ENCODE measurements at regions not wholly inside any gene's neighbourhood (a gene's known extent, or its start where the extent isn't known, plus 50 kb on each side); places are given as distances from the start of the nearest gene placed in this dataset.

DNA sequence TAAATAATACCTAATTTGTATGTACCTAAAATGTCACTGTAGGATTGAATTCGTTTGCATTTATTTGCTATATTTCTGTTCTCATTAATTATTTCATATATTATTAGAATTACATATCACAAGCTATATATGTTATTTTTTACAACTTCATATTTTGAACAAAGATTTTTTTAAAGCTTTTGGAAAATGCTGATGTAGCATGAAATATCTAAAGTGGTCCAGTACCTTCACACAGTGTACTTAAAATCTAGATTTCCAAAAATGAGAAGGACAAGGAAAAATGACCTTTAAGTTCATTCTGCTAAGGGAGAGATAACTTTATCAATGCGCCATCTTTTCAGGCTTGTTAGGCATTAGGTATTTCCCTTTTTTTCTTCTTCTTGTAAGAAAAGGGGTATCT, 71.8 kb downstream of the LARP7 start:
- H2AFZ ChIP-seq (ENCODE audit: low read length) = no peak overlapping the region
- H3K4me2 ChIP-seq (ENCODE audit: low read depth, low read length, poor library complexity, severe bottlenecking) = no peak overlapping the region
- no peaks in the 10 kb centered on the region for H3K9me3 ChIP-seq (ENCODE audit: insufficient read depth, low read depth, low read length)
- H3K4me1 ChIP-seq (ENCODE audit: insufficient read depth, low read length, poor library complexity, severe bottlenecking) = no peaks in the 10 kb centered on the region
- H4K20me1 ChIP-seq (ENCODE audit: insufficient read depth, low read length, poor library complexity, severe bottlenecking) = no peaks in the 10 kb centered on the region
- no peaks in the 10 kb centered on the region for H3K36me3 ChIP-seq (ENCODE audit: insufficient read depth, low read length)
- no peak overlapping the region for H3K4me3 ChIP-seq (ENCODE audit: low read length, poor library complexity, severe bottlenecking)
- H3K9me2 ChIP-seq (replicated peaks; ENCODE audit: low read depth, low read length) = no peaks in the 10 kb centered on the region
- TF ChIP-seq CTCF (conservative IDR thresholded peaks at IDR 0.05; ENCODE audit: low read length) = no peak
- no peak for TF ChIP-seq EZH2phosphoT487 (IDR thresholded peaks at IDR 0.05; ENCODE audit: borderline replicate concordance)
- H3K79me2 ChIP-seq (ENCODE audit: insufficient read depth, low read length) = no peaks in the 10 kb centered on the region
- no peaks in the 10 kb centered on the region for H3F3A ChIP-seq (ENCODE audit: low read depth)
- no peaks in the 10 kb centered on the region for H3K27me3 ChIP-seq (ENCODE audit: insufficient read depth, low read length, poor library complexity, severe bottlenecking)
- H3K9ac ChIP-seq (ENCODE audit: low read depth, low read length, poor library complexity, severe bottlenecking) = no peak overlapping the region

DNA sequence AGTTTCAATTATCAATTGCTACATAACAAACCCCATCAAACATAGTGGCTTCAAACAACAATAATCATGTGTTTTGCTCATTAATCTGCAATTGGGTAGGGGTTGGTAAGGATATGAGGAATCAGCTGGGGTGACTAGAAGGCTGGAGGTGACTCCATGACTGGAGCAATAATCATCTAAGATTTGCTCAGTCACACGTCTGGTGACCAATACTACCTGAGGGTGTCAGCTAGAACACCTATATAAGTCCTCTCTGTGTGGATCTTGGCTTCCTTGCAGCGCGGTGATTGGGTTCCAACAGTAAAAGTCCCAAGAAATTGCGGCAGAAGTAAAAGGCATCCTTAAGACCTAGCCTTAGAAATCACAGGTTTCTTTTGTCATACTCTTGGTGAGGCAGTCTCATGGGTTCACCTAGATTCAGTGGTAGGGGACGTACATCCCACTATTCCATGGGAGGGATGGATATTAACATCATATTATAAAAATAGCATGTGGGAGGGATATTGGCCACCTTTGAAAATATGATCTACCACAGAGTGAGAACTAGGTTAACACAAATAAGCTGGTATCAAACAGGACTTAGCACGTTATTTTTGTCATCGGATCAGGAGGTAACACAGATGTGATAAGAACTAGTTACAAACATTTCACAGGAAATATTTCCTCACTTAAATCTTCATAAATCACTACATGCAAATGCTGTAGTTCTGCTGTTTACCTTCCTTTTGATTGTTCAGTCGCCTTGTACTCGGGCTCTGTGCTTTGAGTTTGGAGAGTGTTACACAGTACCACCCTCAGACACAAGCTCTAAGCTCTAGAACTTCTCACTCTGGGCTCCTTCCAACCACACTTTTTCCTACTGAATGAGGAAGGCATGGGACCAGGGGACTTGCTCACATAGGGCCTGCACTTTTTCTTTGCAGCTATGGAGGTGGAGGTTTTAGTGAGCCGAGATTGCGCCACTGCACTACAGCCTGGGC, 78.3 kb downstream of the LARP7 start:
- Histone ChIP-seq H3K4me2 (ENCODE audit: low read depth, low read length, poor library complexity, severe bottlenecking) (no peak overlapping the region), H4K20me1 (ENCODE audit: insufficient read depth, low read length, poor library complexity, severe bottlenecking) (no peaks in the 10 kb centered on the region), H3K9me2 (replicated peaks; ENCODE audit: low read depth, low read length) (no peaks in the 10 kb centered on the region), H3K9me3 (ENCODE audit: insufficient read depth, low read depth, low read length) (no peaks in the 10 kb centered on the region), H3F3A (ENCODE audit: low read depth) (no peaks in the 10 kb centered on the region), H3K9ac (ENCODE audit: low read depth, low read length, poor library complexity, severe bottlenecking) (no peak overlapping the region), H2AFZ (ENCODE audit: low read length) (no peak overlapping the region), H3K27me3 (ENCODE audit: insufficient read depth, low read length, poor library complexity, severe bottlenecking) (no peaks in the 10 kb centered on the region), H3K4me3 (ENCODE audit: low read length, poor library complexity, severe bottlenecking) (no peak overlapping the region), H3K4me1 (ENCODE audit: insufficient read depth, low read length, poor library complexity, severe bottlenecking) (no peaks in the 10 kb centered on the region), H3K36me3 (ENCODE audit: insufficient read depth, low read length) (no peaks in the 10 kb centered on the region), H3K79me2 (ENCODE audit: insufficient read depth, low read length) (no peaks in the 10 kb centered on the region)
- TF ChIP-seq CTCF (conservative IDR thresholded peaks at IDR 0.05; ENCODE audit: low read length) = no peak
- no peak for TF ChIP-seq EZH2phosphoT487 (IDR thresholded peaks at IDR 0.05; ENCODE audit: borderline replicate concordance)

DNA sequence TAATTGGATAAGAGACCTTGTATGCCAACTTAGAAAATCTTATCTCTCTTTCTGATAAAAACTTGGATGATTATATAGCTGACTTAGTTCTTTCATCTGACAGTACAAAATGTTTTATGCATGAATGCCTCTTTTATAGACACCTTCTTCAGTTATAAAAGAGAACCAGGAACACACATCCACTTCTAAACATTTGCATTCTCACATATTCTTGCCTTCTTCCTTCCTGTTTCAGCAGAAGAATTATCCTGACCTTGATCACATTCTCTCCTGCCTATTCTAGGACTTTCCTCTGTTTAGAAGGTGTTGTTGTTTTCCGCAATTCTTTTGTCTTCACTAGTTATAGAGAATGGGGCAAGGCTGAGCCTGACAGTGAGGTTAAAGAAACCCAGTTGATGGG, 80.9 kb downstream of the LARP7 start:
- no peaks in the 10 kb centered on the region for H3K36me3 ChIP-seq (ENCODE audit: insufficient read depth, low read length)
- no peaks in the 10 kb centered on the region for H3K9me3 ChIP-seq (ENCODE audit: insufficient read depth, low read depth, low read length)
- no peaks in the 10 kb centered on the region for H3K9me2 ChIP-seq (replicated peaks; ENCODE audit: low read depth, low read length)
- peak overlapping the region; percentile 60 for H2AFZ ChIP-seq (ENCODE audit: low read length)
- H3K4me1 ChIP-seq (ENCODE audit: insufficient read depth, low read length, poor library complexity, severe bottlenecking) = no peaks in the 10 kb centered on the region
- H3K9ac ChIP-seq (ENCODE audit: low read depth, low read length, poor library complexity, severe bottlenecking) = no peak overlapping the region
- H4K20me1 ChIP-seq (ENCODE audit: insufficient read depth, low read length, poor library complexity, severe bottlenecking) = no peaks in the 10 kb centered on the region
- H3K4me3 ChIP-seq (ENCODE audit: low read length, poor library complexity, severe bottlenecking) = no peak overlapping the region
- H3K79me2 ChIP-seq (ENCODE audit: insufficient read depth, low read length) = no peaks in the 10 kb centered on the region
- H3K4me2 ChIP-seq (ENCODE audit: low read depth, low read length, poor library complexity, severe bottlenecking) = no peak overlapping the region
- H3K27me3 ChIP-seq (ENCODE audit: insufficient read depth, low read length, poor library complexity, severe bottlenecking) = no peaks in the 10 kb centered on the region
- no peaks in the 10 kb centered on the region for H3F3A ChIP-seq (ENCODE audit: low read depth)
- TF ChIP-seq CTCF (conservative IDR thresholded peaks at IDR 0.05; ENCODE audit: low read length) = no peak
- TF ChIP-seq EZH2phosphoT487 (IDR thresholded peaks at IDR 0.05; ENCODE audit: borderline replicate concordance) = no peak
